Caco-2 (cell line): ENCODE measurements at regions not wholly inside any gene's neighbourhood (a gene's known extent, or its start where the extent isn't known, plus 50 kb on each side); places are given as distances from the start of the nearest gene placed in this dataset.

Experiments
- BruUV-seq: library from RNA; stranded (reverse); fragments of 400-500 nt; replicated peaks from 2 replicates; lab custom pipeline; 2021; lab: Mats Ljungman, UMichigan
- CTCF ChIA-PET: fragments of 300-600 bp; sonication (Branson Sonifier 250); formaldehyde crosslinking; loops from one replicate; lab custom pipeline; 2022; ENCODE audit warnings: antibody characterized with exemption; lab: Charles Lee
- POLR2A ChIA-PET: fragments of 300-600 bp; sonication (Branson Sonifier 250); formaldehyde crosslinking; loops from one replicate; lab custom pipeline; 2022; ENCODE audit warnings: antibody characterized with exemption; lab: Charles Lee
- DNase-seq, 2 experiments: peaks; one replicate each; pipeline versions ENCODE4 v3.0.0 to v3.0.0-alpha.2; 2020 to 2022
- H3K27me3 ChIP-seq: replicated peaks from 2 replicates; pipeline ENCODE4 v1.6.0; 2011; ENCODE audit warnings: low read length; ENCODE audit not compliant: control insufficient read depth, insufficient read depth
- H3K36me3 ChIP-seq: 2 replicates; pipeline ENCODE4 v1.5.1; 2011; ENCODE audit warnings: low read length; ENCODE audit not compliant: control insufficient read depth, insufficient read depth
- H3K4me1 ChIP-seq: fragments of 250-450 bp; sonication (Bioruptor Pico); 2 replicates; pipeline ENCODE4 v1.5.1; 2020; ENCODE audit warnings: mild to moderate bottlenecking
- H3K4me3 ChIP-seq: 2 replicates; pipeline ENCODE4 v1.5.1; 2011; ENCODE audit warnings: low read depth, mild to moderate bottlenecking, control low read depth, low read length
- H3K9me3 ChIP-seq: fragments of 250-450 bp; sonication (Bioruptor Pico); 2 replicates; pipeline ENCODE4 v1.5.1; 2020; ENCODE audit warnings: mild to moderate bottlenecking, moderate library complexity
- H3K27ac Mint-ChIP-seq: one replicate; pipeline ENCODE4 v1.8.0; 2022; ENCODE audit warnings: mixed read lengths; ENCODE audit not compliant: unreplicated experiment
- H3K27me3 Mint-ChIP-seq: one replicate; pipeline ENCODE4 v1.8.0; 2022; ENCODE audit warnings: mixed read lengths; ENCODE audit not compliant: insufficient read depth, unreplicated experiment
- H3K36me3 Mint-ChIP-seq: one replicate; pipeline ENCODE4 v1.8.0; 2022; ENCODE audit warnings: mild to moderate bottlenecking, mixed read lengths; ENCODE audit not compliant: insufficient read depth, unreplicated experiment
- H3K4me1 Mint-ChIP-seq: one replicate; pipeline ENCODE4 v1.8.0; 2022; ENCODE audit warnings: low read depth, mixed read lengths; ENCODE audit not compliant: unreplicated experiment
- H3K4me3 Mint-ChIP-seq: one replicate; pipeline ENCODE4 v1.8.0; 2022; ENCODE audit warnings: mild to moderate bottlenecking, moderate library complexity, mixed read lengths; ENCODE audit not compliant: unreplicated experiment
- H3K9me3 Mint-ChIP-seq: one replicate; pipeline ENCODE4 v1.8.0; 2022; ENCODE audit warnings: mixed read lengths; ENCODE audit not compliant: unreplicated experiment
- intact Hi-C: fragments of 100-400 bp; cut with micrococcal nuclease; formaldehyde crosslinking; loops from one replicate; pipeline ENCODE4 v1.10.0; 2022; ENCODE audit not compliant: unreplicated experiment
- TF ChIP-seq, protein P1 (sequence below), 2 experiments: fragments of 200-600 bp in 1 of 2; IDR thresholded peaks; 1 replicate in 1 of 2; 2 replicates in 1 of 2; pipeline versions ENCODE4 v1.5.1 to v1.8.0; 2011 to 2022; ENCODE audit warnings: antibody characterized with exemption in 1 of 2, control low read depth in 1 of 2, inconsistent platforms in 1 of 2, low read depth in 1 of 2, low read length in 1 of 2, mild to moderate bottlenecking in 1 of 2, moderate library complexity in 1 of 2; ENCODE audit not compliant: insufficient read depth in 1 of 2, severe bottlenecking in 1 of 2, unreplicated experiment in 1 of 2

- H3K27ac Mint-ChIP-seq, result no peak overlapping the region
- BruUV-seq, result no TSS peak
- DNase-seq, result no peak
- H3K4me3 Mint-ChIP-seq, result no peak overlapping the region
- no peaks in the 10 kb centered on the region for H3K4me1 Mint-ChIP-seq
- no peaks in the 10 kb centered on the region for H3K36me3 Mint-ChIP-seq
- Histone ChIP-seq H3K9me3 (no peaks in the 10 kb centered on the region), H3K4me1 (no peaks in the 10 kb centered on the region), H3K27me3 (no peaks in the 10 kb centered on the region; the same call in 1 of the 2 replicates), H3K4me3 (no peak overlapping the region), H3K36me3 (no peaks in the 10 kb centered on the region)
- no peaks in the 10 kb centered on the region for H3K9me3 Mint-ChIP-seq
- TF ChIP-seq, protein P1, sequence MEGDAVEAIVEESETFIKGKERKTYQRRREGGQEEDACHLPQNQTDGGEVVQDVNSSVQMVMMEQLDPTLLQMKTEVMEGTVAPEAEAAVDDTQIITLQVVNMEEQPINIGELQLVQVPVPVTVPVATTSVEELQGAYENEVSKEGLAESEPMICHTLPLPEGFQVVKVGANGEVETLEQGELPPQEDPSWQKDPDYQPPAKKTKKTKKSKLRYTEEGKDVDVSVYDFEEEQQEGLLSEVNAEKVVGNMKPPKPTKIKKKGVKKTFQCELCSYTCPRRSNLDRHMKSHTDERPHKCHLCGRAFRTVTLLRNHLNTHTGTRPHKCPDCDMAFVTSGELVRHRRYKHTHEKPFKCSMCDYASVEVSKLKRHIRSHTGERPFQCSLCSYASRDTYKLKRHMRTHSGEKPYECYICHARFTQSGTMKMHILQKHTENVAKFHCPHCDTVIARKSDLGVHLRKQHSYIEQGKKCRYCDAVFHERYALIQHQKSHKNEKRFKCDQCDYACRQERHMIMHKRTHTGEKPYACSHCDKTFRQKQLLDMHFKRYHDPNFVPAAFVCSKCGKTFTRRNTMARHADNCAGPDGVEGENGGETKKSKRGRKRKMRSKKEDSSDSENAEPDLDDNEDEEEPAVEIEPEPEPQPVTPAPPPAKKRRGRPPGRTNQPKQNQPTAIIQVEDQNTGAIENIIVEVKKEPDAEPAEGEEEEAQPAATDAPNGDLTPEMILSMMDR (IDR thresholded peaks at IDR 0.05; ENCODE audit: insufficient read depth in 1 of 2, low read depth in 1 of 2, low read length in 1 of 2, severe bottlenecking in 1 of 2, unreplicated experiment in 1 of 2), result no peak
- ChIA-PET CTCF (no interaction called here), POLR2A (no interaction called here)
- intact Hi-C loops, result no loop called here
- peaks cover 16% of the 10 kb centered on the region for H3K27me3 Mint-ChIP-seq
Measured at GRCh38 chr20:12023194-12023795, 105.6 kb downstream of the BTBD3 start.

- H3K9me3 ChIP-seq, result no peaks in the 10 kb centered on the region
- Mint-ChIP-seq H3K4me1 (no peaks in the 10 kb centered on the region), H3K9me3 (no peaks in the 10 kb centered on the region), H3K4me3 (no peak overlapping the region), H3K27me3 (peaks cover 16% of the 10 kb centered on the region), H3K27ac (no peak overlapping the region), H3K36me3 (no peaks in the 10 kb centered on the region)
- TF ChIP-seq, protein P1 (IDR thresholded peaks at IDR 0.05; ENCODE audit: insufficient read depth in 1 of 2, low read depth in 1 of 2, low read length in 1 of 2, severe bottlenecking in 1 of 2, unreplicated experiment in 1 of 2), result no peak
- H3K36me3 ChIP-seq, result no peaks in the 10 kb centered on the region
- ChIA-PET CTCF (interaction anchor here (1.0 kb wide), 1 partner anchor 16 kb away, joined by 3 read pairs; no protein-coding TSS in a partner anchor), POLR2A (no interaction called here)
- no peak overlapping the region for H3K4me3 ChIP-seq
- no TSS peak for BruUV-seq
- intact Hi-C loops, result no loop called here
- H3K4me1 ChIP-seq, result no peaks in the 10 kb centered on the region
- H3K27me3 ChIP-seq, result no peaks in the 10 kb centered on the region; the same call in 1 of the 2 replicates
- DNase-seq, result no peak
Measured at GRCh38 chr20:12028771-12029170, 111.1 kb downstream of the BTBD3 start.

DNA sequence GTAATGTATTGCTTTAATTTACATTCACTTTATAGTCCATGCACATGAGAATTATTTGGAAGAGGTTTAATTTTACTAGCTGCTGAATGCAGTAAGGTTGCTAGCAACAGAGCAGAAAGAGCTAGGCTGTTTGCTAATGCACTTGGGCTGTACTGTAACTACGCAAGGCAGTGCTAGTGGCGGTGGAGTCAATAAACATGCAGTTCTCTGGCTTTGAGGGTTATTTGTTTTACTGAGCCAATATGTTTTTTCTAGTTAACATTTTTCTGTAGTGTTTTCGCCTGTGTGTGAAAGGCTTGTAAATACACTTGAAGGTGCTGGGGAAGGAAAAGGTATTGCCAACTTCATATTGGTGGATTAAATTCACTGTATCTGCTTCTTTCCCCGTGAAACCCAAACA lies 112.8 kb downstream of the BTBD3 start:
- intact Hi-C loops, result no loop called here
- no peaks in the 10 kb centered on the region for H3K9me3 ChIP-seq
- TF ChIP-seq, protein P1 (IDR thresholded peaks at IDR 0.05; ENCODE audit: insufficient read depth in 1 of 2, low read depth in 1 of 2, low read length in 1 of 2, severe bottlenecking in 1 of 2, unreplicated experiment in 1 of 2), result no peak
- Mint-ChIP-seq H3K27me3 (peaks cover 13% of the 10 kb centered on the region), H3K4me3 (no peak overlapping the region), H3K9me3 (no peaks in the 10 kb centered on the region), H3K4me1 (no peaks in the 10 kb centered on the region), H3K27ac (no peak overlapping the region), H3K36me3 (no peaks in the 10 kb centered on the region)
- ChIA-PET POLR2A (no interaction called here), CTCF (no interaction called here)
- no peaks in the 10 kb centered on the region for H3K4me1 ChIP-seq
- H3K4me3 ChIP-seq, result no peak overlapping the region
- no peak for DNase-seq
- BruUV-seq, result no TSS peak
- H3K27me3 ChIP-seq, result no peaks in the 10 kb centered on the region; the same call in 1 of the 2 replicates
- H3K36me3 ChIP-seq, result no peaks in the 10 kb centered on the region
